ENCODE measurements at regions not wholly inside any gene's neighbourhood (a gene's known extent, or its start where the extent isn't known, plus 50 kb on each side); places are given as distances from the start of the nearest gene placed in this dataset.

DNA sequence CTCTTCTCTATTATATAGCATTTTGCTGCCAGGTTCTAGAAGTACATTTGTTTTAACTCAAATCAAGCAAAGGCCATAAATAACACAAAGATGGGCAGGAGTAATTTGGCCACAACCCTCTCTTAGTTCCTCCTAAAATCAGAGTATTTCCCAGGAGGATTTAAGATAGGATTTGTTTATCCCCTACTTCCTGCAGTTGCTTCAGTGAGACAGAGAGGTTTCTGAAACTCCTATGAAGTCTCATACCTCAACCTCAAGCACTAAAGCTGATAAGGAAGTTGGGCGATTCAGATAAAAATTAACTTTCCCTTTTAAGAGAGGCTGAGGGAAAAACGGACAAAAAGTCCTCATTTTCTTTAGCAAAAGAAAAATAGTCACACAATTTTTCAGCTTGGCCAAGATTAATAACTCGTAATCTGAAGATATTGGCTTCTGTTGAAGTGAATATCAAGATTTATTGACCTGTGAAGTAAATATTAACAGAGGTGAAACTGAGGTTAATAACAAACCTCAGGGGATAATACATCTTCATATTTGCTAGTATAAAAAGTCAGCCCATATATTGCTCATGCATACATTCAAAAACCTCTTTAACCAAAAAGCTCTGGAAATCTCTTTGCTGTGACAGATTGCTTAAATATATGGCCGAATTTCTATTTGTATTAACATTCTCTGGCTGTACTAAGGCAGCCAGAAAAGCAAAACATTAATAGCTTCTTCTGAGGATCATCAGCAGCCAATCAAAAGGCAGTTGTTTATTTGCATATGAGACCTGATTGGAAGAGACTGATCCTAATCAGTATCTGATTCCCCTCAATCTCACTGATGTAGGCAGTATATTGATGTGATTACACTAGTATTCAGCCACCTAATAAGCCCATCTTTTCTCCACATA is 90.6 kb upstream of the GADL1 start:
- Histone ChIP-seq H3K4me2 (ENCODE audit: low read length, poor library complexity, severe bottlenecking) (no peak overlapping the region), H2BK120ac (ENCODE audit: low read depth, low read length) (no peak overlapping the region), H2BK12ac (ENCODE audit: low read length in 2 of 2) (no peak overlapping the region), H2BK5ac (ENCODE audit: low read depth, low read length, poor library complexity, severe bottlenecking) (no peak overlapping the region), H3K4me3 (ENCODE audit: insufficient read depth in 1 of 2, low read depth in 1 of 2, low read length in 2 of 2) (no peak overlapping the region), H2AK5ac (ENCODE audit: low read length, severe bottlenecking) (no peak overlapping the region), H2AFZ (ENCODE audit: low read depth, low read length) (no peak overlapping the region), H3K27me3 (ENCODE audit: control insufficient read depth in 1 of 2, insufficient read depth in 1 of 2, low read length in 2 of 2) (peaks cover 0 to 4% of the 10 kb centered on the region in 2 experiments), H3K79me1 (replicated peaks; ENCODE audit: low read length, poor library complexity, severe bottlenecking) (no peaks in the 10 kb centered on the region), H3K4ac (ENCODE audit: low read depth in 1 of 2, low read length in 2 of 2) (no peak overlapping the region), H3K23ac (ENCODE audit: low read length in 2 of 2) (no peak overlapping the region), H2BK15ac (ENCODE audit: low read depth, poor library complexity, severe bottlenecking) (no peak overlapping the region), H3K18ac (ENCODE audit: low read depth in 1 of 2, low read length in 2 of 2) (no peak overlapping the region), H3K9ac (ENCODE audit: low read length) (peak overlapping the region; percentile 44), H3K14ac (ENCODE audit: low read length in 2 of 2) (no peak overlapping the region), H4K91ac (ENCODE audit: low read length) (no peak overlapping the region), H3K27ac (ENCODE audit: low read length, poor library complexity, severe bottlenecking) (no peak overlapping the region), H3K9me3 (ENCODE audit: control insufficient read depth, low read length) (no peaks in the 10 kb centered on the region), H4K8ac (ENCODE audit: low read length) (no peak overlapping the region), H3K4me1 (ENCODE audit: control insufficient read depth, insufficient read depth, low read depth, low read length) (peaks cover 2% of the 10 kb centered on the region), H3K36me3 (ENCODE audit: control insufficient read depth in 1 of 2, insufficient read depth in 2 of 2, low read depth in 1 of 2, low read length in 2 of 2) (no peaks in the 10 kb centered on the region)
- WGBS, result no CpG with 5 or more reads among the region's 4 CpGs
- peak; percentile 6 for DNase-seq

DNA sequence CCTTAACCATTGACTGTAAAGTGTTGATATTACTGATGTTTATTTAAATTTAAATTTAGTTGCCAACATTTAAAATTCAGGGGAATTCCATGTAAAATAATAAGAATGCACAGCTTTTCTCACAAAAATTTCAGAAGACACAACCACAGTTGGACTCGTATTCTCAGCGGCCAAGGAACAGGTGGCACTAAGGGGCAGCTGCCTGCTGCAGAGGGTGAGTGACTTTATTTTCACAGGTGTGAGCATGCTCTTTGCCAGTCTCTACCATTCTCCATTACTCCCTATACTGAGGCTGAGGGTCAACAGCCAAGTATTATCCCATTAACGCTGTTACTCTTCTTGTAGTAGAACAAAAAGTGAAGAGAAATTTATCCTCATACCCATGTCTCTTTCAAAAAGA is 92.1 kb upstream of the GADL1 start:
- Histone ChIP-seq H3K14ac (ENCODE audit: low read length in 2 of 2) (no peak overlapping the region), H4K91ac (ENCODE audit: low read length) (no peak overlapping the region), H3K23ac (ENCODE audit: low read length in 2 of 2) (no peak overlapping the region), H3K9me3 (ENCODE audit: control insufficient read depth, low read length) (no peaks in the 10 kb centered on the region), H2BK5ac (ENCODE audit: low read depth, low read length, poor library complexity, severe bottlenecking) (no peak overlapping the region), H2AK5ac (ENCODE audit: low read length, severe bottlenecking) (no peak overlapping the region), H3K9ac (ENCODE audit: low read length) (no peak overlapping the region), H2BK120ac (ENCODE audit: low read depth, low read length) (no peak overlapping the region), H3K27ac (ENCODE audit: low read length, poor library complexity, severe bottlenecking) (peak overlapping the region; percentile 25), H2BK12ac (ENCODE audit: low read length in 2 of 2) (no peak overlapping the region), H3K27me3 (ENCODE audit: control insufficient read depth in 1 of 2, insufficient read depth in 1 of 2, low read length in 2 of 2) (peaks cover 0 to 4% of the 10 kb centered on the region in 2 experiments), H4K8ac (ENCODE audit: low read length) (no peak overlapping the region), H2AFZ (ENCODE audit: low read depth, low read length) (no peak overlapping the region), H3K36me3 (ENCODE audit: control insufficient read depth in 1 of 2, insufficient read depth in 2 of 2, low read depth in 1 of 2, low read length in 2 of 2) (no peaks in the 10 kb centered on the region), H2BK15ac (ENCODE audit: low read depth, poor library complexity, severe bottlenecking) (no peak overlapping the region), H3K79me1 (replicated peaks; ENCODE audit: low read length, poor library complexity, severe bottlenecking) (no peaks in the 10 kb centered on the region), H3K18ac (ENCODE audit: low read depth in 1 of 2, low read length in 2 of 2) (no peak overlapping the region), H3K4ac (ENCODE audit: low read depth in 1 of 2, low read length in 2 of 2) (no peak overlapping the region), H3K4me1 (ENCODE audit: control insufficient read depth, insufficient read depth, low read depth, low read length) (peaks cover 2% of the 10 kb centered on the region), H3K4me2 (ENCODE audit: low read length, poor library complexity, severe bottlenecking) (no peak overlapping the region), H3K4me3 (ENCODE audit: insufficient read depth in 1 of 2, low read depth in 1 of 2, low read length in 2 of 2) (no peak overlapping the region)
- 100% methylated on average over 1 of the region's 3 CpGs for WGBS
- DNase-seq, result no peak

DNA sequence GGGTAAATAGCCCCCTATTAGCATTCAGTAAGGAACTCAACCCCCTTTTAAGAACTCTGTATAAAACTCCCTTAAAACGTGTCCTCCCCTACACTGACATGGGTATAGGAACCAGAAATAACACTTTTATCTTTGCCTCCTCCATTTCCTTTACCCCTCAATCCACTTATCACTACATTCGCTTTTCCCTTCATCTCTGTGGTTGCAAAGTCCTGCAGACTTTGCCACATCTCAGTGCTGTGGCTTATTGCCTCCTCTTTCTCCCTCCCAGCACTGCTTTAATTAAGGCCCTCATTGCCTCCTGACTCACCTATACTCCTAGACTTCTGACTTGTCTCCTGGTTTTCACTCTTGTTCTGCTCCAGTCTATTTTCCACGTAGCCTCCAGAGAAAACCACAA is 94.3 kb upstream of the GADL1 start:
- H3K9me3 ChIP-seq (ENCODE audit: control insufficient read depth, low read length), result no peaks in the 10 kb centered on the region
- H3K27me3 ChIP-seq (ENCODE audit: control insufficient read depth in 1 of 2, insufficient read depth in 1 of 2, low read length in 2 of 2), result peaks cover 0 to 4% of the 10 kb centered on the region in 2 experiments
- H3K79me1 ChIP-seq (replicated peaks; ENCODE audit: low read length, poor library complexity, severe bottlenecking), result no peaks in the 10 kb centered on the region
- no peak overlapping the region for H3K4ac ChIP-seq (ENCODE audit: low read depth in 1 of 2, low read length in 2 of 2)
- H3K18ac ChIP-seq (ENCODE audit: low read depth in 1 of 2, low read length in 2 of 2), result no peak overlapping the region
- H2BK120ac ChIP-seq (ENCODE audit: low read depth, low read length), result no peak overlapping the region
- H3K14ac ChIP-seq (ENCODE audit: low read length in 2 of 2), result no peak overlapping the region
- H4K91ac ChIP-seq (ENCODE audit: low read length), result no peak overlapping the region
- H2AK5ac ChIP-seq (ENCODE audit: low read length, severe bottlenecking), result no peak overlapping the region
- H2BK5ac ChIP-seq (ENCODE audit: low read depth, low read length, poor library complexity, severe bottlenecking), result no peak overlapping the region
- no peak overlapping the region for H3K27ac ChIP-seq (ENCODE audit: low read length, poor library complexity, severe bottlenecking)
- no peak overlapping the region for H2BK12ac ChIP-seq (ENCODE audit: low read length in 2 of 2)
- H3K4me2 ChIP-seq (ENCODE audit: low read length, poor library complexity, severe bottlenecking), result no peak overlapping the region
- no peaks in the 10 kb centered on the region for H3K36me3 ChIP-seq (ENCODE audit: control insufficient read depth in 1 of 2, insufficient read depth in 2 of 2, low read depth in 1 of 2, low read length in 2 of 2)
- no peak overlapping the region for H4K8ac ChIP-seq (ENCODE audit: low read length)
- no peak overlapping the region for H3K23ac ChIP-seq (ENCODE audit: low read length in 2 of 2)
- H2BK15ac ChIP-seq (ENCODE audit: low read depth, poor library complexity, severe bottlenecking), result no peak overlapping the region
- no peak for DNase-seq
- WGBS, result 61% methylated on average over 3 of the region's 3 CpGs
- no peak overlapping the region for H2AFZ ChIP-seq (ENCODE audit: low read depth, low read length)
- H3K4me3 ChIP-seq (ENCODE audit: insufficient read depth in 1 of 2, low read depth in 1 of 2, low read length in 2 of 2), result no peak overlapping the region
- H3K4me1 ChIP-seq (ENCODE audit: control insufficient read depth, insufficient read depth, low read depth, low read length), result peaks cover 2% of the 10 kb centered on the region
- no peak overlapping the region for H3K9ac ChIP-seq (ENCODE audit: low read length)

DNA sequence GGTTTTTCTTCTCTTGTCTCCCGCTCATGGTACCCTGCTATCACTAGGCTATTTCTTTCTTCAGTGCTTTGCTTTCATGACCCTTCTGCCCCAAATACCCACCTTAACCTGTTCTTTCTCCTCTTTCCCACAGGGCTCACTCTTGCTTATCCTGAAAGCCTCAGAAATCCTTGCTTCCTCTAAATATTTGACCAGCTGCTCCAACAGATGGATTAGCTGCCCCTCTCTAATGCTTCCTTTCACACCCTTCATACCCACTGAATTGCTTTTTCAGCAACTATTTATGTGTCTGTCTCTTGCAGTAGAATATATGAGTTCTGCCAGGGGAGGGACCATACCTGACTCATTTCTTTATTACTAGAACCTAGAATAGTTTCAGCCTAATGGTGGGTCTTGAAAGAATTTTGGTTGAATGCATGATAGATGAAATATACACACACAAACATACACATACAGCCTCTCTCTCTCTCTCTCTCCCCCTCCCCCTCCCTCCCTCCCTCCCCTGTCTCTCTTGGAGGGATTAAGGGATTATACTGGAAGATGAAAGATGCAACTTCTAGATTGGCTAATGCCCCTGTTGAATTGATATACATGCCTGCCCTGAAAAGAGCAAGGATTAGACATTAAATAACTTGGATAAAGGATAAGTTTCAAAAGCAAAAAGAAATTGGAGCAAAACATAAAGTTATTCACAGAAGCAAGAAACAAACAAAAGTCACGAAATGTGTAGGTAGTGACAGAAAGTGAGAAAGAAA is 95.0 kb upstream of the GADL1 start:
- no peak for DNase-seq
- Histone ChIP-seq H3K18ac (ENCODE audit: low read depth in 1 of 2, low read length in 2 of 2) (peak overlapping the region in 1 of 2 experiments; percentile 16), H4K8ac (ENCODE audit: low read length) (no peak overlapping the region), H2AFZ (ENCODE audit: low read depth, low read length) (no peak overlapping the region), H4K91ac (ENCODE audit: low read length) (no peak overlapping the region), H3K9ac (ENCODE audit: low read length) (no peak overlapping the region), H2BK5ac (ENCODE audit: low read depth, low read length, poor library complexity, severe bottlenecking) (no peak overlapping the region), H3K4me2 (ENCODE audit: low read length, poor library complexity, severe bottlenecking) (no peak overlapping the region), H2AK5ac (ENCODE audit: low read length, severe bottlenecking) (no peak overlapping the region), H3K4me3 (ENCODE audit: insufficient read depth in 1 of 2, low read depth in 1 of 2, low read length in 2 of 2) (no peak overlapping the region), H2BK15ac (ENCODE audit: low read depth, poor library complexity, severe bottlenecking) (no peak overlapping the region), H3K14ac (ENCODE audit: low read length in 2 of 2) (no peak overlapping the region), H3K4ac (ENCODE audit: low read depth in 1 of 2, low read length in 2 of 2) (no peak overlapping the region), H3K36me3 (ENCODE audit: control insufficient read depth in 1 of 2, insufficient read depth in 2 of 2, low read depth in 1 of 2, low read length in 2 of 2) (no peaks in the 10 kb centered on the region), H3K4me1 (ENCODE audit: control insufficient read depth, insufficient read depth, low read depth, low read length) (peaks cover 2% of the 10 kb centered on the region), H3K9me3 (ENCODE audit: control insufficient read depth, low read length) (no peaks in the 10 kb centered on the region), H3K79me1 (replicated peaks; ENCODE audit: low read length, poor library complexity, severe bottlenecking) (no peaks in the 10 kb centered on the region), H3K27ac (ENCODE audit: low read length, poor library complexity, severe bottlenecking) (no peak overlapping the region), H2BK120ac (ENCODE audit: low read depth, low read length) (no peak overlapping the region), H3K27me3 (ENCODE audit: control insufficient read depth in 1 of 2, insufficient read depth in 1 of 2, low read length in 2 of 2) (peaks cover 0 to 4% of the 10 kb centered on the region in 2 experiments), H2BK12ac (ENCODE audit: low read length in 2 of 2) (no peak overlapping the region), H3K23ac (ENCODE audit: low read length in 2 of 2) (no peak overlapping the region)
- WGBS, result 86% methylated on average over 1 of the region's 2 CpGs
